RWPE2 (cell line): ENCODE measurements at regions not wholly inside any gene's neighbourhood (a gene's known extent, or its start where the extent isn't known, plus 50 kb on each side); places are given as distances from the start of the nearest gene placed in this dataset.
A peak's percentile ranks its signal among the peaks of the same experiment; 100 is the strongest.

Experiments
- ATAC-seq: fragments of 200-7000 bp; cut with Tn5 transposase; 3 replicates; pipeline ENCODE4 v1.9.1; 2021; ENCODE audit warnings: low read depth
- DNase-seq: peaks from one replicate; pipeline ENCODE4 v3.0.0-alpha.2; 2020; ENCODE audit warnings: low spot score
- H3K27ac ChIP-seq: fragments of 450-650 bp; 2 replicates; pipeline ENCODE4 v1.5.1; 2017; ENCODE audit warnings: mild to moderate bottlenecking; ENCODE audit not compliant: poor library complexity, severe bottlenecking
- H3K27me3 ChIP-seq: fragments of 250-450 bp; sonication (Bioruptor Pico); 2 replicates; pipeline ENCODE4 v1.5.1; 2021; ENCODE audit warnings: mild to moderate bottlenecking, moderate library complexity; ENCODE audit not compliant: insufficient read depth, poor library complexity, severe bottlenecking
- H3K36me3 ChIP-seq: fragments of 250-450 bp; sonication (Bioruptor Pico); 2 replicates; pipeline ENCODE4 v1.5.1; 2020; ENCODE audit warnings: low read depth, mild to moderate bottlenecking, moderate library complexity
- H3K4me1 ChIP-seq: fragments of 250-450 bp; sonication (Bioruptor Pico); 2 replicates; pipeline ENCODE4 v1.5.1; 2021; ENCODE audit warnings: mild to moderate bottlenecking, moderate library complexity; ENCODE audit not compliant: insufficient read depth, poor library complexity, severe bottlenecking
- H3K4me3 ChIP-seq: fragments of 250-450 bp; sonication (Bioruptor Pico); 2 replicates; pipeline ENCODE4 v1.5.1; 2021; ENCODE audit warnings: mild to moderate bottlenecking, moderate library complexity; ENCODE audit not compliant: severe bottlenecking
- H3K9me3 ChIP-seq: fragments of 250-450 bp; sonication (Bioruptor Pico); 2 replicates; pipeline ENCODE4 v1.5.1; 2021; ENCODE audit warnings: mild to moderate bottlenecking, moderate library complexity; ENCODE audit not compliant: severe bottlenecking
- CTCF ChIP-seq: fragments of 450-650 bp; IDR thresholded peaks from one replicate; pipeline ENCODE4 v1.5.1; 2017; ENCODE audit warnings: mild to moderate bottlenecking, moderate library complexity; ENCODE audit not compliant: poor library complexity, severe bottlenecking

GRCh38 chr20:52295556-52295955, 104.0 kb upstream of the ZFP64 start:
- TF ChIP-seq CTCF = no peak

GRCh38 chr20:52294106-52294628, 102.6 kb upstream of the ZFP64 start:
- H3K4me3 ChIP-seq = no peak overlapping the region
- H3K27ac ChIP-seq = no peak overlapping the region
- no peaks in the 10 kb centered on the region for H3K9me3 ChIP-seq
- TF ChIP-seq CTCF = no peak
- ATAC-seq (no peak), DNase-seq (no peak)
- H3K27me3 ChIP-seq = no peaks in the 10 kb centered on the region
- no peaks in the 10 kb centered on the region for H3K4me1 ChIP-seq
- H3K36me3 ChIP-seq = no peaks in the 10 kb centered on the region

More at GRCh38 chr20:52295556-52295955, 104.0 kb upstream of the ZFP64 start:
- H3K27ac ChIP-seq = no peak overlapping the region
- H3K9me3 ChIP-seq = no peaks in the 10 kb centered on the region
- H3K36me3 ChIP-seq = no peaks in the 10 kb centered on the region
- H3K27me3 ChIP-seq = no peaks in the 10 kb centered on the region
- no peak overlapping the region for H3K4me3 ChIP-seq
- ATAC-seq (peak; percentile 87), DNase-seq (no peak)
- H3K4me1 ChIP-seq = no peaks in the 10 kb centered on the region

GRCh38 chr20:52291109-52291508, 99.5 kb upstream of the ZFP64 start:
- Histone ChIP-seq H3K9me3 (no peaks in the 10 kb centered on the region), H3K4me1 (no peaks in the 10 kb centered on the region), H3K27me3 (peaks cover 8% of the 10 kb centered on the region), H3K27ac (no peak overlapping the region), H3K36me3 (no peaks in the 10 kb centered on the region), H3K4me3 (no peak overlapping the region)
- DNase-seq = no peak
- no peak for TF ChIP-seq CTCF
- no peak for ATAC-seq

- peaks cover 13% of the 10 kb centered on the region for H3K27me3 ChIP-seq
- H3K4me3 ChIP-seq = no peak overlapping the region
- no peaks in the 10 kb centered on the region for H3K4me1 ChIP-seq
- TF ChIP-seq CTCF = peak; percentile 2
- H3K36me3 ChIP-seq = no peaks in the 10 kb centered on the region
- H3K9me3 ChIP-seq = no peaks in the 10 kb centered on the region
- ATAC-seq = no peak
- H3K27ac ChIP-seq = no peak overlapping the region
- DNase-seq = no peak
These were observed 99.0 kb upstream of the ZFP64 start for GRCh38 chr20:52290569-52290968.

GRCh38 chr20:52289956-52290565, 98.5 kb upstream of the ZFP64 start:
- no peaks in the 10 kb centered on the region for H3K4me1 ChIP-seq
- H3K9me3 ChIP-seq = no peaks in the 10 kb centered on the region
- TF ChIP-seq CTCF = peak; percentile 4

More at GRCh38 chr20:52289956-52290565, 98.5 kb upstream of the ZFP64 start:
- peaks cover 18% of the 10 kb centered on the region for H3K27me3 ChIP-seq
- H3K36me3 ChIP-seq = no peaks in the 10 kb centered on the region
- 0 out of 3 replicates have a peak, but pooled peaks have one; percentile 21 for ATAC-seq
- H3K4me3 ChIP-seq = no peak overlapping the region
- no peak overlapping the region for H3K27ac ChIP-seq
- DNase-seq = no peak
